ENCODE measurements at regions not wholly inside any gene's neighbourhood (a gene's known extent, or its start where the extent isn't known, plus 50 kb on each side); places are given as distances from the start of the nearest gene placed in this dataset.

DNA sequence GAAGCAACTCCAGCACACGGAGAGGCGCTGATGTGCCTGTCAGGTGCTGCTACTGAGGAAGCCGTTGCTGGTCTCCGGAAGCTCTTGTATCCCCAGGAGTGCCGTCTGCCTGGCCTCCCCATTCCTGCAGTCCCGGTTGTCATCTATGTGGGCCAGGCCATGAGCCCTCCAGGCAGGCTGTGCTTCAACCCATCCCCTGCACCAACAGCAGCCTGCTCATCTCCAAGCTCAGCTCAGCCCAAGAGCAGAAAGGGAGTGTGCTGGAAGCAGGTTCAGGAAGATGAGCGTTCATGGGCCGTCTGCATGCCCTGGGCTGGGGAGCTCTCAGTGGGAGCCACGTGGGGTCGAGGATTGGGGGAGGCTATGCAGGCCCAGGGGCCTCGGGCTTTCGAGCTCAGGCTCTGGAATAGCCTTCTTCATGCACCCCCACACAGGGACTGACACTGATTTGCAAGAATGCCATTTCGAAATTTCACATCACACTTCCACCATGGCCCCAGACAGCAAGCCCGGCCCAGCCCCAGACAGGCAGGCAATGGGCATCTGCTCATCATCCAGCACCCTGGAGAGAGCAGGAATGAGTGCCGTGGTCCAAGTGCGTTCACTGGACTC is 164.5 kb downstream of the KIF26A start:
- TF ChIP-seq, protein P1, sequence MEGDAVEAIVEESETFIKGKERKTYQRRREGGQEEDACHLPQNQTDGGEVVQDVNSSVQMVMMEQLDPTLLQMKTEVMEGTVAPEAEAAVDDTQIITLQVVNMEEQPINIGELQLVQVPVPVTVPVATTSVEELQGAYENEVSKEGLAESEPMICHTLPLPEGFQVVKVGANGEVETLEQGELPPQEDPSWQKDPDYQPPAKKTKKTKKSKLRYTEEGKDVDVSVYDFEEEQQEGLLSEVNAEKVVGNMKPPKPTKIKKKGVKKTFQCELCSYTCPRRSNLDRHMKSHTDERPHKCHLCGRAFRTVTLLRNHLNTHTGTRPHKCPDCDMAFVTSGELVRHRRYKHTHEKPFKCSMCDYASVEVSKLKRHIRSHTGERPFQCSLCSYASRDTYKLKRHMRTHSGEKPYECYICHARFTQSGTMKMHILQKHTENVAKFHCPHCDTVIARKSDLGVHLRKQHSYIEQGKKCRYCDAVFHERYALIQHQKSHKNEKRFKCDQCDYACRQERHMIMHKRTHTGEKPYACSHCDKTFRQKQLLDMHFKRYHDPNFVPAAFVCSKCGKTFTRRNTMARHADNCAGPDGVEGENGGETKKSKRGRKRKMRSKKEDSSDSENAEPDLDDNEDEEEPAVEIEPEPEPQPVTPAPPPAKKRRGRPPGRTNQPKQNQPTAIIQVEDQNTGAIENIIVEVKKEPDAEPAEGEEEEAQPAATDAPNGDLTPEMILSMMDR (IDR thresholded peaks at IDR 0.05; ENCODE audit: poor library complexity), result no peak
- no peak for TF ChIP-seq EZH2phosphoT487 (IDR thresholded peaks at IDR 0.05; ENCODE audit: low read depth, severe bottlenecking, unreplicated experiment)
- no peak for TF ChIP-seq EZH2 (IDR thresholded peaks at IDR 0.05; ENCODE audit: borderline replicate concordance)
